Astrocyte of the hippocampus (primary cell): ENCODE measurements at regions not wholly inside any gene's neighbourhood (a gene's known extent, or its start where the extent isn't known, plus 50 kb on each side); places are given as distances from the start of the nearest gene placed in this dataset.
"Not testable (repeated sequence)": the region's sequence is repeated elsewhere in the genome, so short reads cannot be mapped to it uniquely, and the experiment has no call there.

Source experiments
- DNase-seq: peaks from one replicate; pipeline ENCODE4 v3.0.0; 2011; ENCODE audit warnings: low read depth, low spot score

DNA sequence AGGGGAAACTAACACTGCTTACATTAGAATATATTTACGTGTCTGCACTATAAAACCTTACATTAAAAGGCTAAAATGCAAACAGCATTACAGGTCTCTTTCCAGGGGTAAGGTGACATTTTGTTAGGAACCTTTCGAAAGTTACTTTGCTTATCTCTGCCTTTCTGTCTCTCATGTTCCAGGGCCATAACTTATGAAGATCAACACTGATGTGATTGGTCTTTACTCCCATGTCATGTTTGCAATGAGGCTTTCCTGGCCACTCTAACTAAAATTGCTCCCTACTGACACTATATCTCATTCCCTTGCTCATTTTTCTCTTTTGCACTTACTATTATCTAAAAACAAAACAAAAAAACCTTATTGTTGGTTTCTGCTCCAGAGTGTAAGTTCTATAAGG is 119.0 kb downstream of the JRKL start:
- no peak for DNase-seq

DNA sequence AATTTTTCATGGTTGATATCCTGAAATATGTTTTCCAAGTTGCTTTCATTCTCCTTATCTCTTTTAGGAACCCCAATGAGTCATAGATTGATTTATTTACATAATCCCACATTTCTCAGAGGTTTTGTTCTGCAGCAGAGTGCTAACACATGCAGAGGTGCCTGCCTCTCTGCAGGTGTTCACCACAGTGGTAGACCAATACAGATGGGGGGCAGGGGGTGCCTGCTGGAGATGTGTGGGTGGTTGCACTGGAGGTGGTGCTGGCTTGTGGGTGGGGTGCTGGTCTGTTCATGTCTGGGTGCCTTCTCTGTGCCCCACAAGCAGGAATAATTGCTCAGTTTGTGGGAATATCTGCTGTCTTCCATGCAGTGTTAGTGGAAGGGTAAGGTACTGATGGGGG is 131.1 kb downstream of the JRKL start:
- no peak for DNase-seq

- DNase-seq, result no peak
Observed at GRCh38 chr11:96523656-96524055, 133.8 kb downstream of the JRKL start.

DNA sequence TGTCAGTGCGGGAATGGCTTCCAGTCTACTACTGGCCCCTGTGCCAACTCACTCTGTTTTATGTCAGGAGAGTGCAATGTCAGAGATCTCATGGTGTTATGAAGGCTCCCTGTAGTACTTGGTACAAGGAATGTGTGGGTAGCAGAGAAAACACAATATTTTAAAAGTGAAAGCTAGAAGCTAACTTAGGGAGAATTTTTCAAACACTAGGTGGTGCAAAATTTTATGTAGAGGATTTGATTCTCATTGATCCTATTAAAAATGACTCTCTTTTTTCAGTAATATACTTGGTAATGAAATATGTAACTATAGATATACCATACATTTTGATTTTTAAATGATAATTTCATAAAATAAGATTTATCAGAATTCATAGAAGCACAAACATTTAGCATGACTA is 134.7 kb downstream of the JRKL start:
- peak; percentile 0 for DNase-seq

DNA sequence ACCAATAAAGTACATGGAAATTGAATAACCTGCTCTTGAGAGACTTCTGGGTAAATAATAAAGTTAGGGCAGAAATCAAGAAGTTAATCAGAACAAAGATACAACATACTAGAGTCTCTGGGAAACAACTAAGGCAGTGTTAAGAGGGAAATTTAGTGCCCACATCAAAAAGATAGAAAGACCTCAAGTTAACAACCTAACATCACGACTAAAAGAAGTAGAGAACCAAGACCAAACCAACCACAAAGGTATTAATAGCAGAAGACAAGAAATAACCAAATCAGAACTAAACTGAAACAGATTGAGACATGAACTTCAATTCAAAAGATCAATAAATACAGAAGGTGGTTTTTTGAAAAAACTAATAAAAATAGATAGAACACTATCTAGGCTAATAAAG is 140.7 kb downstream of the JRKL start:
- no peak for DNase-seq

- no peak for DNase-seq
Observed at GRCh38 chr11:96538104-96538503, 148.3 kb downstream of the JRKL start.

GRCh38 chr11:96538622-96539021 is 148.8 kb downstream of the JRKL start:
- DNase-seq, result no peak

GRCh38 chr11:96540875-96541274 is 151.1 kb downstream of the JRKL start:
- no peak for DNase-seq

GRCh38 chr11:96543177-96543576 is 153.4 kb downstream of the JRKL start:
- DNase-seq, result no peak

- DNase-seq, result not testable (repeated sequence)
Observed at GRCh38 chr11:96545192-96545591, 155.4 kb downstream of the JRKL start.

DNA sequence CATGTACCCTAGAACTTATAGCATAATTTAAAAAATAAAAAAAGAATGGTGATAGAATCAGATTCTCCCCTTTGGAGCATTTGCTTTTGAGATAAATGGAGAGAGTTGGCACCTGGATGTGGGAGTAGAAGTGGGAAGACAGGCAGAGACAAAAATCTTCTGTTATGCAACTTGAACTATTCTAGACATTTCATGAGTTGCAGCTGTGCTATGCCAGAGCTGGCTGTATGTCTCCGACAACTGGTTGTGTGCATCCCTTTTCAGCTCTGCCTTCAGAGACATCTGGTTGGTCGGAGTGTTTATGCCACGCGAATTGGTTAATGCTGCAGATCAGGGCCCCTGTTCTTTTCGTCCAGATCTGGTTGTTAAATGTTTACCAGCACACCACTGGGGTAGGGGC is 161.3 kb downstream of the JRKL start:
- no peak for DNase-seq

DNA sequence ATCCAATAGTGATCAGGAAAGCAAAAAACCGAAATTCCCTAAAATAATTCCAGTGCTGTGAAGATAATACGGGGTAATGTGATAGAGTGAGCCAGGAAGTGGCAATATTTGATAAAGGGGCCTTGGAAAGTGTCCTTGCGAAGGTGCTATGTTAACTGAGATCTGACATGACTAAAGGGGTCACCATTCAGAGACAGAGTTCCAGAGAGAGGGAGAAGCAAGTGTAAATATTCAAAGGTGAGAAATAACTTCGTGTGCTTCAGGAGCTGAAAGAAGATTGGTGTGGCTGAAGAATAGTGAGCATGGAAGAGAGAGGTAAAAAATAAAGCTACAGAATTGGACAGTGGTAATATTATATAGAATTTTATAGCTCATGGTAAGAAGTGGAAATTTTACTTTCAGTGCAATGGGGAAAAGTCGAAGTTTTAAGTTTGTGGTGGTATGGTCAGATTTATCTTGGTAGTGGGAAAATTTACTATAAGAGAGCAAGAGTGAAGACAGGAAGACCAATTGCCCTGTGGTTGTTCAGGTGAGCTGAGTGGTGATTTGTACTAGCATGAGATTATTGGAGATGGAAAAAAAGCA is 164.5 kb downstream of the JRKL start:
- DNase-seq, result no peak

- not testable (repeated sequence) for DNase-seq
Observed at GRCh38 chr11:96555826-96556225, 166.0 kb downstream of the JRKL start.

DNA sequence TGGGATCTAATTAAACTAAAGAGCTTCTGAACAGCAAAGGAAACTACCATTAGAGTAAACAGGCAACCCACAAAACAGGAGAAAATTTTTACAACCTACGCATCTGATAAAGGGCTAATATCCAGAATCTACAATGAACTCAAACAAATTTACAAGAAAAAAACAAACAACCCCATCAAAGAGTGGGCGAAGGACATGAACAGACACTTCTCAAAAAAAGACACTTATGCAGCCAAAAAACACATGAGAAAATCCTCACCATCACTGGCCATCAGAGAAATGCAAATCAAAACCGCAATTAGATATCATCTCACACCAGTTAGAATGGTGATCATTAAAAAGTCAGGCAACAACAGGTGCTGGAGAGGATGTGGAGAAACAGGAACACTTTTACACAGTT is 170.9 kb downstream of the JRKL start:
- not testable (repeated sequence) for DNase-seq

- no peak for DNase-seq
Observed at GRCh38 chr11:96567176-96567575, 177.4 kb downstream of the JRKL start.

- DNase-seq, result no peak
Observed at GRCh38 chr11:96567667-96568066, 177.9 kb downstream of the JRKL start.

DNA sequence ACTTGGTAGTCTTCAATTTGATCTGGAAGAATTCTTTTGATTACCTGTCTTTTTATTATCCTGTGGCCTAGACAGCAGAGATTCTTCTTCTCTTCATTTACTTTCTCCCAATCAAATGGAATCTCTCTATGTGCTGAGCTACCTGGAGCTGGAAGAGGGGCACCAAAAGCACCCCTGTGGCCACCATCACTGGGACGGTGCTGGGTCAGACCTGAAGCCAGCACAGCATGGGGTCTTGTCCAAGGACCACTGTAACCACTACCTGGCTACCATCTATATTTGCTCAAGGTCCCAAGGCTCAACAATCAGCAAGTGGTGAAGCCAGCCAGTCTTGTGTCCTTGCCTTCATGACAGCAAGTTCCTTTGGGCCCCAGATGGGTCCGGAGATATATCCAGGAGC is 186.6 kb downstream of the JRKL start:
- no peak for DNase-seq

- DNase-seq, result no peak
Observed at GRCh38 chr11:96578379-96578778, 188.6 kb downstream of the JRKL start.

DNA sequence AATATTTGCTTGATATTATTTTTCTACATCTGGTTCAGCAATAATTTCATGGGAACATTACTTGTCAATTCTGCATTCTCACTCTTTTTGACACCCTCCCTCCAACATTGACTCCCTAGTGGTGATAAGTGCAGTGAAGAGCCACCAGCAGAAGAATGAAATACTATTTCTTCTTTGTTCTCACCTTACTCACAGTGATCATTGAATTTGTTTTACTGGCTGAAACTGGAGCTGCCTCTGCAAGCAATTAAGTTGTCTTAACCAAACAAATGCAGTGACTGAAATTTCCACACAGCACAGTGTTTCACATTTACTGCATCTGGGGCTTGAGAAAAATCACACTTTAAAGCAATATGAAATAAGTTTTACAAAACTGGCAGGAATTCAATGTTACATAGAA is 189.8 kb downstream of the JRKL start:
- no peak for DNase-seq

- no peak for DNase-seq
Observed at GRCh38 chr11:96580476-96581040, 190.7 kb downstream of the JRKL start.

DNA sequence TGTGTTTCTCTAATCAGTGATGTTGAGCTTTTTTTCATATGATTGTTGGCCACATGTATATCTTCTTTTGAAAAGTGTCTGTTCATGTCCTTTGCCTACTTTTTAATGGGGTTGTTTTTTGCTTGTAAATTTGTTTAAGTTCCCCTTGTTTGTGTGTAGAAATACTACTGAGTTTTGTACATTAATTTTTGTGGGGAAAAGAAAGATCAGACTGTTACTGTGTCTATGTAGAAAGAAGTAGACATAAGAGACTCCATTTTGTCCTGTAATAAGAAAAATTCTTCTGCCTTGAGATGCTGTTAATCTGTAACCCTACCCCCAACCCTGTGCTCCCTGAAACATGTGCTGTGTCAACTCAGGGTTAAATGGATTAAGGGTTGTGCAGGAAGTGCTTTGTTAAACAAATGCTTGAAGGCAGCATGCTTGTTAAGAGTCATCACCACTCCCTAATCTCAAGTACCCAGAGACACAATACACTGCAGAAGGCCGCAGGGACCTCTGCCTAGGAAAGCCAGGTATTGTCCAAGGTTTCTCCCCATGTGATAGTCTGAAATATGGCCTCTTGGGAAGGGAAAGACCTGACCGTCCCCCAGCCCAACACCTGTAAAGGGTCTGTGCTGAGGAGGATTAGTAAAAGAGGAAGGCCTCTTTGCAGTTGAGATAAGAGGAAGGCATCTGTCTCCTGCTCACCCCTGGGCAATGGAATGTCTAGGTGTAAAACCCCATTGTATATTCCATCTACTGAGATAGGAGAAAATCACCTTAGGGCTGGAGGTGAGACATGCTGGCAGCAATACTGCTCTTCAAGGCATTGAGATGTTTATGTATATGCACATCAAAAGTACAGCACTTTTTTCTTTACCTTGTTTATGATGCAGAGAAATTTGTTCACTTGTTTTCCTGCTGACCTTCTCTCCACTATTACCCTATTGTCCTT is 196.4 kb downstream of the JRKL start:
- DNase-seq, result not testable (repeated sequence)

DNA sequence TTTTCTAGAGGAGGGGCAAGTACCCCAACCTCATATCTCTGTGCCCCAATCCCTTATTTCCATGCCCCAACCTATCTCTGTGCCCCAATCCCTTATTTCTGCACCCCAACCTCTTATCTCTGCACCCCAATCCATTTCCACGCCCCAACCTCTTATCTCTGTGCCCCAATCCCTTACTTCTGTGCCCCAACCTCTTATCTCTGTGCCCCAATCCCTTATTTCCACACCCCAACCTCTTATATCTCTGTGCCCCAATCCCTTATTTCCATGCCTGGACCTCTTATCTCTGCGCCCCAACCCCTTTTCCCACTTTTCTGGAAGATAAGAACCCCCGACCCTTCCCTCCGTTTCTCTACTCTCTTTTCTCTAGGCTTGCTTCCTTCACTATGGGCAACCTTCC is 199.0 kb downstream of the JRKL start:
- DNase-seq, result not testable (repeated sequence)

DNA sequence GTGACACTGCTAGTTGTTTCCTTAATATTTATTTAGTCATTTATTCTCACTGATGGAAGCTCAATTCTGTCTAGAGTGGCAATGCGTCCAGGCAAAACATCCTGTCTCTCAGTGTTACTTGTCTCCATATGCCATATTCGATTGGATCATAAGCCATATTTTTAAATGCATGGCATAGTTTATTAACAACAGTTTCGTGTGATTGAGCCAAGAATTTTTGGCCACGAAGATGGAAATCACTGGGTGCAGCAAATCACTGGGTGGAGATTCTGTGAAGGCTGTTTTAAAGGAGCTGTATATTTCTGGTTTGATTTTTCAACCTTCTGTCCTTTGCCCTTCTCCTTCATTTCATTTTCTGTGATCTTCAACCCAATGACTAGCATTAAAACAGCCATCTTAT is 205.2 kb downstream of the JRKL start:
- DNase-seq, result no peak
